GM12878 (cell line): ENCODE measurements at regions not wholly inside any gene's neighbourhood (a gene's known extent, or its start where the extent isn't known, plus 50 kb on each side); places are given as distances from the start of the nearest gene placed in this dataset.

Experiments used
- EP300 ChIP-seq, 2 experiments: fragments of 150-350 bp in 1 of 2; IDR thresholded peaks; 2 replicates each; pipeline ENCODE4 v1.6.1; 2011 to 2012; ENCODE audit warnings: low read depth in 2 of 2, low read length in 2 of 2, borderline replicate concordance in 1 of 2, improper control_type of control experiment in 1 of 2, inconsistent platforms in 1 of 2; ENCODE audit not compliant: control insufficient read depth in 1 of 2
- POLR2A ChIP-seq: IDR thresholded peaks from 2 replicates; pipeline ENCODE4 v1.6.1; 2011; ENCODE audit warnings: low read depth, mild to moderate bottlenecking, low read length
- POLR2AphosphoS2 ChIP-seq: IDR thresholded peaks from 2 replicates; pipeline ENCODE4 v1.6.1; 2011; ENCODE audit warnings: low read depth, mild to moderate bottlenecking, low read length, improper control_type of control experiment, moderate library complexity
- RB1 ChIP-seq: fragments of 450-650 bp; formaldehyde crosslinking; IDR thresholded peaks from 2 replicates; pipeline ENCODE4 v1.6.1; 2017; ENCODE audit warnings: mild to moderate bottlenecking, borderline replicate concordance
- SMC3 ChIP-seq: IDR thresholded peaks from 2 replicates; pipeline ENCODE4 v1.6.1; 2011; ENCODE audit warnings: low read length, improper control_type of control experiment, borderline replicate concordance
- TF ChIP-seq, protein P1 (sequence below), 3 experiments: IDR thresholded peaks in 2 of 3; conservative IDR thresholded peaks in 1 of 3; 2 replicates each; pipeline ENCODE4 v1.5.1; 2011; ENCODE audit warnings: low read depth in 3 of 3, low read length in 3 of 3, mild to moderate bottlenecking in 3 of 3, control low read depth in 2 of 3, moderate library complexity in 2 of 3, inconsistent platforms in 1 of 3, mixed read lengths in 1 of 3; ENCODE audit not compliant: control insufficient read depth in 2 of 3, insufficient read depth in 1 of 3; ENCODE audit errors: extremely low read depth in 1 of 3
- TF ChIP-seq, protein P2 (sequence below): IDR thresholded peaks from 2 replicates; pipeline ENCODE4 v1.6.1; 2012; ENCODE audit warnings: low read depth, low read length, improper control_type of control experiment
- TF ChIP-seq, protein P3 (sequence below): IDR thresholded peaks from 2 replicates; pipeline ENCODE4 v1.6.1; 2011; ENCODE audit warnings: low read depth, low read length, improper control_type of control experiment, borderline replicate concordance

DNA sequence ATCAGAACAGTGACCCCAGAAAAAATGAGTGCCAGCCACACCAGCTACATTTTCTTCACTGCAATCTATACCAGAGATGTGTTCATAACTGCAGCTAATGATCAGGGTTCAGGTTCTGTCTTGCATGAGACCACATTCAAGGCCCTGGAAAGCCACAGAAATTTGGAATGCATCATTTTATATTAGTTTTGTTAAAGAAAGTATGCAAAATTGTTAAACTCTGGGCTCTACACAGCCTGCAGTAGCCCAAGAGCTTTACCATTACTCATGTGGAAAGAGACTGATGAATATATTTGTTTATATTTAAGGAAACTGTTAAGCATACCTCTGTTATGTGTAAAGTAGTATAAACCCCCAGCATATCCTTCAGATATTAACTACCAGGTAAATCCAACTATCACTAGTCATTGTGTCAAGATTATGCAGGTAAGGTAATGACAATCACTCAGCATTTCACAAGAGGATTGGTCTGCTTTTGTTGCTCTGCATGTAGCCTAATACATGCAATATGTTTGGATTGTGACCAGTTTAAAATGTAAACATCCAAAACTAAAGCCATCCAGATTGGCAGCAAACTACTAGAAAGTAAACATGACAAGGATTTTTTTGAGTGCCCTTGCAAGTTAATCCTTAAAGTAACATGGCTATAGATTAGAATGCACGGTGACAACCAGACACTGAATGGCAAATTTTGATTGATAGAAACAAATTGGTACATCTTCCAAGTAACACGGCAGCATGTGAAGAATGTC is 429.1 kb upstream of the ARGLU1 start:
- TF ChIP-seq POLR2A, result no peak
- no peak for TF ChIP-seq RB1
- no peak for TF ChIP-seq SMC3
- TF ChIP-seq EP300 (IDR thresholded peaks at IDR 0.05; ENCODE audit: borderline replicate concordance in 1 of 2, control insufficient read depth in 1 of 2, low read depth in 2 of 2, low read length in 2 of 2), result no peak
- TF ChIP-seq, protein P1, sequence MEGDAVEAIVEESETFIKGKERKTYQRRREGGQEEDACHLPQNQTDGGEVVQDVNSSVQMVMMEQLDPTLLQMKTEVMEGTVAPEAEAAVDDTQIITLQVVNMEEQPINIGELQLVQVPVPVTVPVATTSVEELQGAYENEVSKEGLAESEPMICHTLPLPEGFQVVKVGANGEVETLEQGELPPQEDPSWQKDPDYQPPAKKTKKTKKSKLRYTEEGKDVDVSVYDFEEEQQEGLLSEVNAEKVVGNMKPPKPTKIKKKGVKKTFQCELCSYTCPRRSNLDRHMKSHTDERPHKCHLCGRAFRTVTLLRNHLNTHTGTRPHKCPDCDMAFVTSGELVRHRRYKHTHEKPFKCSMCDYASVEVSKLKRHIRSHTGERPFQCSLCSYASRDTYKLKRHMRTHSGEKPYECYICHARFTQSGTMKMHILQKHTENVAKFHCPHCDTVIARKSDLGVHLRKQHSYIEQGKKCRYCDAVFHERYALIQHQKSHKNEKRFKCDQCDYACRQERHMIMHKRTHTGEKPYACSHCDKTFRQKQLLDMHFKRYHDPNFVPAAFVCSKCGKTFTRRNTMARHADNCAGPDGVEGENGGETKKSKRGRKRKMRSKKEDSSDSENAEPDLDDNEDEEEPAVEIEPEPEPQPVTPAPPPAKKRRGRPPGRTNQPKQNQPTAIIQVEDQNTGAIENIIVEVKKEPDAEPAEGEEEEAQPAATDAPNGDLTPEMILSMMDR (IDR thresholded peaks at IDR 0.05 in 2 of 3, conservative IDR thresholded peaks at IDR 0.05 in 1 of 3; ENCODE audit: control insufficient read depth in 2 of 3, extremely low read depth in 1 of 3, insufficient read depth in 1 of 3, low read depth in 3 of 3, low read length in 3 of 3), result no peak
- TF ChIP-seq POLR2AphosphoS2, result no peak
- TF ChIP-seq, protein P2, sequence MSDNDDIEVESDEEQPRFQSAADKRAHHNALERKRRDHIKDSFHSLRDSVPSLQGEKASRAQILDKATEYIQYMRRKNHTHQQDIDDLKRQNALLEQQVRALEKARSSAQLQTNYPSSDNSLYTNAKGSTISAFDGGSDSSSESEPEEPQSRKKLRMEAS, result no peak
- TF ChIP-seq, protein P3, sequence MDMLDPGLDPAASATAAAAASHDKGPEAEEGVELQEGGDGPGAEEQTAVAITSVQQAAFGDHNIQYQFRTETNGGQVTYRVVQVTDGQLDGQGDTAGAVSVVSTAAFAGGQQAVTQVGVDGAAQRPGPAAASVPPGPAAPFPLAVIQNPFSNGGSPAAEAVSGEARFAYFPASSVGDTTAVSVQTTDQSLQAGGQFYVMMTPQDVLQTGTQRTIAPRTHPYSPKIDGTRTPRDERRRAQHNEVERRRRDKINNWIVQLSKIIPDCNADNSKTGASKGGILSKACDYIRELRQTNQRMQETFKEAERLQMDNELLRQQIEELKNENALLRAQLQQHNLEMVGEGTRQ, result no peak
